ENCODE measurements at regions not wholly inside any gene's neighbourhood (a gene's known extent, or its start where the extent isn't known, plus 50 kb on each side); places are given as distances from the start of the nearest gene placed in this dataset.

GRCh38 chr2:238698451-238699306 is 149.2 kb upstream of the TWIST2 start:
- H3K4me3 ChIP-seq (replicated peaks in 1 of 2; ENCODE audit: low read depth in 2 of 2, low read length in 2 of 2), result no peak overlapping the region
- DNase-seq (ENCODE audit: low read depth in 2 of 2), result no peak
- TF ChIP-seq CTCF (IDR thresholded peaks at IDR 0.05; ENCODE audit: low read depth, low read length), result no peak

GRCh38 chr2:238699307-238700116 is 148.4 kb upstream of the TWIST2 start:
- DNase-seq (ENCODE audit: low read depth in 2 of 2), result no peak
- H3K4me3 ChIP-seq (replicated peaks in 1 of 2; ENCODE audit: low read depth in 2 of 2, low read length in 2 of 2), result no peak overlapping the region
- TF ChIP-seq CTCF (IDR thresholded peaks at IDR 0.05; ENCODE audit: low read depth, low read length), result no peak

GRCh38 chr2:238700117-238700457 is 147.8 kb upstream of the TWIST2 start:
- no peak overlapping the region for H3K4me3 ChIP-seq (replicated peaks in 1 of 2; ENCODE audit: low read depth in 2 of 2, low read length in 2 of 2)
- no peak for TF ChIP-seq CTCF (IDR thresholded peaks at IDR 0.05; ENCODE audit: low read depth, low read length)
- DNase-seq (ENCODE audit: low read depth in 2 of 2), result peak; percentile 71 to 82

- H3K4me3 ChIP-seq (replicated peaks in 1 of 2; ENCODE audit: low read depth in 2 of 2, low read length in 2 of 2), result no peak overlapping the region
- TF ChIP-seq CTCF (IDR thresholded peaks at IDR 0.05; ENCODE audit: low read depth, low read length), result no peak
- no peak for DNase-seq (ENCODE audit: low read depth in 2 of 2)
These were observed 147.2 kb upstream of the TWIST2 start for GRCh38 chr2:238700506-238701340.

GRCh38 chr2:238701341-238702206 is 146.3 kb upstream of the TWIST2 start:
- no peak for DNase-seq (ENCODE audit: low read depth in 2 of 2)
- H3K4me3 ChIP-seq (replicated peaks in 1 of 2; ENCODE audit: low read depth in 2 of 2, low read length in 2 of 2), result no peak overlapping the region
- no peak for TF ChIP-seq CTCF (IDR thresholded peaks at IDR 0.05; ENCODE audit: low read depth, low read length)
